Astrocyte of the cerebellum (primary cell): ENCODE measurements at regions not wholly inside any gene's neighbourhood (a gene's known extent, or its start where the extent isn't known, plus 50 kb on each side); places are given as distances from the start of the nearest gene placed in this dataset.
A peak's percentile ranks its signal among the peaks of the same experiment; 100 is the strongest.

Experiments used
- DNase-seq: peaks from one replicate; pipeline ENCODE4 v3.0.0-alpha.2; 2011; ENCODE audit warnings: low read depth
- H3K4me3 ChIP-seq: 2 replicates; pipeline ENCODE4 v1.5.1; 2011; ENCODE audit warnings: mild to moderate bottlenecking, low read depth, low read length, moderate library complexity
- in situ Hi-C: cut with HindIII; loops from 2 replicates; pipeline ENCODE4 v1.10.0; 2017; ENCODE audit warnings: low sequenced_read_pairs
- TF ChIP-seq, protein P1 (sequence below): IDR thresholded peaks from 2 replicates; pipeline ENCODE4 v1.5.1; 2012; ENCODE audit warnings: low read length, low read depth, moderate library complexity, mild to moderate bottlenecking; ENCODE audit errors: missing control alignments

DNA sequence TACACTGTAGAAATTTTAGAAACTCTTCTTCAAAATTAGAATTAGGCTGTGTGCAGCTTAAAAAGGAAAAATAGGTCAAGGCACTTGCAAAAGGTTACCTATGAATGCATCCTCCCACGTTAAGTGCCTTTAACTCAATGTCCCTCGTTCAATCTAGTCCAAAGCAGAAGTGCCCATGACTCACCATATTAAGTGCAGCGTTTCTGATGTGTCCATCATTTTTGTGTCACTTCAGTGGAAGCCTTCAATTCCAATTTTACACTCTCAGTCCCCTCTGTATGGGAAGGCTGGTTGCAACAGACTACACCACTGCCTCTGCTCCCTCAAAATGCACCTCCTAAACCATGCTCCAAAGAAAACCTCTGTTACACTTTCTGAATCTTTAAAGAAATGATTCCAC is 53.4 kb downstream of the FOXB1 start:
- no peak for DNase-seq
- H3K4me3 ChIP-seq: no peak overlapping the region
- in situ Hi-C loops: no loop called here
- TF ChIP-seq, protein P1, sequence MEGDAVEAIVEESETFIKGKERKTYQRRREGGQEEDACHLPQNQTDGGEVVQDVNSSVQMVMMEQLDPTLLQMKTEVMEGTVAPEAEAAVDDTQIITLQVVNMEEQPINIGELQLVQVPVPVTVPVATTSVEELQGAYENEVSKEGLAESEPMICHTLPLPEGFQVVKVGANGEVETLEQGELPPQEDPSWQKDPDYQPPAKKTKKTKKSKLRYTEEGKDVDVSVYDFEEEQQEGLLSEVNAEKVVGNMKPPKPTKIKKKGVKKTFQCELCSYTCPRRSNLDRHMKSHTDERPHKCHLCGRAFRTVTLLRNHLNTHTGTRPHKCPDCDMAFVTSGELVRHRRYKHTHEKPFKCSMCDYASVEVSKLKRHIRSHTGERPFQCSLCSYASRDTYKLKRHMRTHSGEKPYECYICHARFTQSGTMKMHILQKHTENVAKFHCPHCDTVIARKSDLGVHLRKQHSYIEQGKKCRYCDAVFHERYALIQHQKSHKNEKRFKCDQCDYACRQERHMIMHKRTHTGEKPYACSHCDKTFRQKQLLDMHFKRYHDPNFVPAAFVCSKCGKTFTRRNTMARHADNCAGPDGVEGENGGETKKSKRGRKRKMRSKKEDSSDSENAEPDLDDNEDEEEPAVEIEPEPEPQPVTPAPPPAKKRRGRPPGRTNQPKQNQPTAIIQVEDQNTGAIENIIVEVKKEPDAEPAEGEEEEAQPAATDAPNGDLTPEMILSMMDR: no peak

DNA sequence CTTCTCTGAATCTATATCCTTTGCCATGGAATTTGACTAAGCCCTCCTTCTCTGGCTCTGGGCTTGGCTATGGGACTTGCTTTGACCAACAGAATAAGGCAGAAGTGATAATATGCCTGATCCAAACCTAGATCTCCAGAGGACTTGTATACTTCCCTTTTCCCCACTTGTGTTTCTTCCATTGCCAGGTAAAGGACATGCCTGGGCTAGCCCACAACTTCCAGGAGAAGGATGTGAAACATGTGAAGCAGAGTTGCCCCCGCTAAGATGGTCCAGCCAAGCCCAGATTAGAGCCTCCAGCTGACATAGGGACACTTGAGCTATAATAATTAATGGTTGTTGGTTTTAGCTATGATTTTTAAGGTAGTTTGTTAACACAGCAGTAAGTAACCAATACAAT is 55.1 kb downstream of the FOXB1 start:
- TF ChIP-seq, protein P1: no peak
- in situ Hi-C loops: no loop called here
- DNase-seq: no peak
- H3K4me3 ChIP-seq: no peak overlapping the region

DNA sequence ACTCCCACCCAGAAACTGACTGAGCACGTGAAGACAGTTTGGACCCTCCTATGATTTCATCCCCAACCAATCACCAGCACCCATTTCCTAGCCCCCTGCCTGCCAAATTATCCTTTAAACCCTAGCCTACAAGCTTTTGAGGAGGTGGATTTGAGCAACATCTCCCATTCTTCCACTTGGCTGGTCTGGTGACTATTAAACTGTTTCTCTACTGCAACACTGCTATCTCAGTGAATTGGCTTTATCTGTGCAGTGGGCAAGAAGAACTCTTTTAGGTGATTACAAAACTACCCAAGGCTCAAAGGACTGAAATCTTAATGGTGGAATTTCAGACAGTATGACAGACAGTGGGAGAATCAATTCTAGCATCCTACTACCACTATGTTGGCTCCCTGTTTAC is 57.6 kb downstream of the FOXB1 start:
- in situ Hi-C loops: no loop called here
- DNase-seq: no peak
- H3K4me3 ChIP-seq: no peak overlapping the region
- TF ChIP-seq, protein P1: no peak

DNA sequence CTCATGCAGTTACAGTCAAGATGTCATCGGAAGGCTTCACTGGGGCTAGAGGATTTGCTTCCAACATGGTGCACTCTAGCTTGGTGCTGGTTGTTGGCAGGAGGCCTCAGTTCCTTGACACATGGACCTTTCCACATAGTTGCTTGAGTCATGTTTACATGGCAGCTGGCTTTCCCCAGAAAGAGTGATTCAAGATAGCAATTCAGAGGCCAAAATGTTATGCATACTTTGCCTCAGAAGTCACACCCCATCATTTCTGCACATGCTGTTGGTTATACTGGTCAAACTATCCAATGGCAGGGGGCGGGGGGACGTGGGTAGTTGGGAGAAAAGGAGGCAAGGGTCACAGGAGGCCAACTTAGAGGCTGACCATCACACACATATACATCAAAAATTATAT is 58.7 kb downstream of the FOXB1 start:
- TF ChIP-seq, protein P1: no peak
- in situ Hi-C loops: no loop called here
- H3K4me3 ChIP-seq: no peak overlapping the region
- DNase-seq: no peak

DNA sequence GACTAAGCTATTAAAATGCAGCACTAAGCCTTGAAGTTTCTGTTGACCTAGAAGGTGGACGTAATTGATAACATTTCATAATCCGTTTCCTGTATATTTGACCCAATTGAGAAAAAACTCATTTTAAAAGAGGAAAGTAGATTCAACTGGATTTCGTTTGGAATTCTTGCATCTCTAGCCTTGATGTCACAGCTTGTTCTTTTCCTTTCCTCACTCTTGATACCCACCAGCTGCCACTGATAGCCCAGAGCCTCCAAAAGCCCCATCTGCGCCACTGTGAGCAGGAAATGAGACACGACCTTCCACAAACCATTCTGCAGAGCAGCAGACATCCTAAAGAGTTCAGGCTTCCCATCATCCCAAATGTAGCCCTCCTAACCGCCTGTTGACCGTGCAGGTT is 61.8 kb downstream of the FOXB1 start:
- no peak overlapping the region for H3K4me3 ChIP-seq
- in situ Hi-C loops: no loop called here
- TF ChIP-seq, protein P1: no peak
- no peak for DNase-seq

DNA sequence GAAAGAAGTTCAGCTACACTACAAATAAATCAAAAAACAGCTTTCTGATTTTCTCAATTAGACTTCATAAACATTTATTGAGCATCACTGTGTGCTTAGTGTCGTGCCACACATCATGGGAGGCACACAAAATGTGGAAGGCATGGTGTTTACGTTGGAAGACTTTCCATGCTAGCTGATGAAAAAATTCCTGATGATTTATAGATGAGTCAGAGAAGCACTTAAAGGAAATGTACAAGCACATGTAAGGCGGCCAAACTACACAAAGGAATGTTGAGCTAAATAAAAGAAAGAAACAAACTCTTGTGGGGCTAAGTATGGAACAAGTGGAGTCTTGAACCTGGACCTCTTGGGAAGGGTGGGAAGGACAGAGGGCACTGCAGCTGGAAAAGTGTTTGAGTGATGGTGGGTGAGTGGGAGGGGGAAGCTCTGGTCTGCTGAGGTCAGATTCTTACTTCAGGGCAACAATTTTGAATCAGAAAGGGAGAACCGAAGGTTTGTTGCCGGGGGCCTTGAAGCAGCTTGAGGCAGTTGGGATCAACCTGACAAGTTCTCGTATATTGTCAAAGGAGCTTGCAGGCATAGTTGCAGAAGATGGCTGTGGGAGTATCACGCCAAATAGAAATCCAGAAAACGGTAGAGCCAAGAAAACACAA is 66.9 kb downstream of the FOXB1 start:
- DNase-seq: peak; percentile 63
- TF ChIP-seq, protein P1: no peak
- in situ Hi-C loops: no loop called here
- no peak overlapping the region for H3K4me3 ChIP-seq
